ENCODE measurements at regions not wholly inside any gene's neighbourhood (a gene's known extent, or its start where the extent isn't known, plus 50 kb on each side); places are given as distances from the start of the nearest gene placed in this dataset.

- peaks cover 1% of the 10 kb centered on the region for H3K9me3 Mint-ChIP-seq (ENCODE audit: unreplicated experiment)
- no peak overlapping the region for H3K4me3 Mint-ChIP-seq (ENCODE audit: unreplicated experiment)
- DNase-seq, result no peak
Measured at GRCh38 chr4:96170198-96170597, 330.3 kb downstream of the PDHA2 start.

GRCh38 chr4:96173756-96174155 is 333.9 kb downstream of the PDHA2 start:
- no peak for DNase-seq
- Mint-ChIP-seq H3K36me3 (ENCODE audit: unreplicated experiment) (no peaks in the 10 kb centered on the region), H3K27ac (ENCODE audit: unreplicated experiment) (no peak overlapping the region), H3K27me3 (ENCODE audit: unreplicated experiment) (no peaks in the 10 kb centered on the region), H3K4me3 (ENCODE audit: unreplicated experiment) (no peak overlapping the region), H3K9me3 (ENCODE audit: unreplicated experiment) (no peaks in the 10 kb centered on the region), H3K4me1 (ENCODE audit: low read depth, unreplicated experiment) (no peaks in the 10 kb centered on the region)
- no peak for TF ChIP-seq CTCF (IDR thresholded peaks at IDR 0.05; ENCODE audit: partially characterized antibody, unreplicated experiment)

More at GRCh38 chr4:96170198-96170597, 330.3 kb downstream of the PDHA2 start:
- Mint-ChIP-seq H3K36me3 (ENCODE audit: unreplicated experiment) (no peaks in the 10 kb centered on the region), H3K27ac (ENCODE audit: unreplicated experiment) (no peak overlapping the region), H3K4me1 (ENCODE audit: low read depth, unreplicated experiment) (no peaks in the 10 kb centered on the region), H3K27me3 (ENCODE audit: unreplicated experiment) (no peaks in the 10 kb centered on the region)
- TF ChIP-seq CTCF (IDR thresholded peaks at IDR 0.05; ENCODE audit: partially characterized antibody, unreplicated experiment), result no peak

- Mint-ChIP-seq H3K36me3 (ENCODE audit: unreplicated experiment) (no peaks in the 10 kb centered on the region), H3K27me3 (ENCODE audit: unreplicated experiment) (no peaks in the 10 kb centered on the region), H3K27ac (ENCODE audit: unreplicated experiment) (no peak overlapping the region), H3K9me3 (ENCODE audit: unreplicated experiment) (peaks cover 3% of the 10 kb centered on the region), H3K4me3 (ENCODE audit: unreplicated experiment) (no peak overlapping the region), H3K4me1 (ENCODE audit: low read depth, unreplicated experiment) (no peaks in the 10 kb centered on the region)
- no peak for DNase-seq
- TF ChIP-seq CTCF (IDR thresholded peaks at IDR 0.05; ENCODE audit: partially characterized antibody, unreplicated experiment), result no peak
Measured at GRCh38 chr4:96175871-96176270, 336.0 kb downstream of the PDHA2 start.

- no peaks in the 10 kb centered on the region for H3K27me3 Mint-ChIP-seq (ENCODE audit: unreplicated experiment)
- no peaks in the 10 kb centered on the region for H3K36me3 Mint-ChIP-seq (ENCODE audit: unreplicated experiment)
- peaks cover 3% of the 10 kb centered on the region for H3K9me3 Mint-ChIP-seq (ENCODE audit: unreplicated experiment)
- no peak for TF ChIP-seq CTCF (IDR thresholded peaks at IDR 0.05; ENCODE audit: partially characterized antibody, unreplicated experiment)
- H3K4me1 Mint-ChIP-seq (ENCODE audit: low read depth, unreplicated experiment), result no peaks in the 10 kb centered on the region
- no peak overlapping the region for H3K4me3 Mint-ChIP-seq (ENCODE audit: unreplicated experiment)
- H3K27ac Mint-ChIP-seq (ENCODE audit: unreplicated experiment), result no peak overlapping the region
- DNase-seq, result no peak
Measured at GRCh38 chr4:96183611-96184010, 343.7 kb downstream of the PDHA2 start.

- Mint-ChIP-seq H3K4me3 (ENCODE audit: unreplicated experiment) (no peak overlapping the region), H3K36me3 (ENCODE audit: unreplicated experiment) (no peaks in the 10 kb centered on the region), H3K27ac (ENCODE audit: unreplicated experiment) (no peak overlapping the region), H3K4me1 (ENCODE audit: low read depth, unreplicated experiment) (no peaks in the 10 kb centered on the region), H3K27me3 (ENCODE audit: unreplicated experiment) (no peaks in the 10 kb centered on the region), H3K9me3 (ENCODE audit: unreplicated experiment) (no peaks in the 10 kb centered on the region)
- no peak for DNase-seq
- TF ChIP-seq CTCF (IDR thresholded peaks at IDR 0.05; ENCODE audit: partially characterized antibody, unreplicated experiment), result no peak
Measured at GRCh38 chr4:96186593-96186992, 346.7 kb downstream of the PDHA2 start.

Data from glutamatergic neuron (in vitro differentiated cells).